Endodermal cell (in vitro differentiated cells): ENCODE measurements at regions not wholly inside any gene's neighbourhood (a gene's known extent, or its start where the extent isn't known, plus 50 kb on each side); places are given as distances from the start of the nearest gene placed in this dataset.

Experiments used
- DNase-seq: peaks from one replicate; pipeline ENCODE4 v3.0.0-alpha.2; 2017
- H3K27ac ChIP-seq: 2 replicates; pipeline ENCODE4 v1.5.1; 2013; ENCODE audit warnings: mild to moderate bottlenecking, low read depth, low read length, moderate library complexity
- H3K27me3 ChIP-seq: 2 replicates; pipeline ENCODE4 v1.6.1; 2013; ENCODE audit warnings: mild to moderate bottlenecking, low read length, moderate library complexity; ENCODE audit not compliant: insufficient read depth, control insufficient read depth, poor library complexity, severe bottlenecking
- H3K36me3 ChIP-seq: 2 replicates; pipeline ENCODE4 v1.7.0; 2013; ENCODE audit warnings: mild to moderate bottlenecking, low read length, moderate library complexity; ENCODE audit not compliant: control insufficient read depth, insufficient read depth
- H3K4me1 ChIP-seq: one replicate; pipeline ENCODE4 v1.7.0; 2013; ENCODE audit warnings: low read length; ENCODE audit not compliant: control insufficient read depth, insufficient read depth
- H3K4me3 ChIP-seq: 2 replicates; pipeline ENCODE4 v1.5.1; 2013; ENCODE audit warnings: mild to moderate bottlenecking, low read length, moderate library complexity
- H3K9ac ChIP-seq: 2 replicates; pipeline ENCODE4 v1.6.1; 2013; ENCODE audit warnings: mild to moderate bottlenecking, low read length, moderate library complexity; ENCODE audit not compliant: poor library complexity, severe bottlenecking; ENCODE audit errors: extremely low read depth
- H3K9me3 ChIP-seq: 2 replicates; pipeline ENCODE4 v1.6.1; 2013; ENCODE audit warnings: mild to moderate bottlenecking, low read length, moderate library complexity; ENCODE audit not compliant: control insufficient read depth
- H3K27ac Mint-ChIP-seq: 2 replicates; pipeline ENCODE4 v1.8.0; 2020; ENCODE audit warnings: mixed read lengths
- H3K27me3 Mint-ChIP-seq: 2 replicates; pipeline ENCODE4 v1.8.0; 2021; ENCODE audit warnings: mild to moderate bottlenecking, mixed read lengths; ENCODE audit not compliant: insufficient read depth
- H3K36me3 Mint-ChIP-seq: 2 replicates; pipeline ENCODE4 v1.8.0; 2020; ENCODE audit warnings: low read depth, mixed read lengths
- H3K4me1 Mint-ChIP-seq: 2 replicates; pipeline ENCODE4 v1.8.0; 2020; ENCODE audit warnings: mixed read lengths
- H3K4me3 Mint-ChIP-seq: 2 replicates; pipeline ENCODE4 v1.8.0; 2020; ENCODE audit warnings: mild to moderate bottlenecking, moderate library complexity, mixed read lengths
- H3K9me3 Mint-ChIP-seq: 2 replicates; pipeline ENCODE4 v1.8.0; 2020; ENCODE audit warnings: mild to moderate bottlenecking, mixed read lengths
- CTCF ChIP-seq: fragments of 200-600 bp; sonication (generic); conservative IDR thresholded peaks from 2 replicates; pipeline ENCODE4 v1.5.0; 2021; ENCODE audit warnings: antibody characterized with exemption, mild to moderate bottlenecking
- WGBS, 2 experiments: methylation state at CpG; one replicate each; pipeline versions ENCODE4 v1.1.5 to v1.1.7; 2013; ENCODE audit warnings: missing lambda C conversion rate in 2 of 2, mixed read lengths in 1 of 2; ENCODE audit not compliant: insufficient coverage in 1 of 2, insufficient read length in 1 of 2; 5-methylcytosine and 5-hydroxymethylcytosine counted together

GRCh38 chr21:14903172-14903865, 161.5 kb downstream of the NRIP1 start:
- H3K36me3 ChIP-seq = no peaks in the 10 kb centered on the region
- Mint-ChIP-seq H3K4me1 (peaks cover 8% of the 10 kb centered on the region), H3K27ac (no peak overlapping the region)

GRCh38 chr21:14901482-14901958, 163.3 kb downstream of the NRIP1 start:
- Histone ChIP-seq H3K27me3 (no peaks in the 10 kb centered on the region), H3K27ac (no peak overlapping the region), H3K4me1 (no peaks in the 10 kb centered on the region), H3K9ac (no peak overlapping the region), H3K9me3 (peaks cover 3% of the 10 kb centered on the region), H3K4me3 (no peak overlapping the region), H3K36me3 (no peaks in the 10 kb centered on the region)
- H3K4me3 Mint-ChIP-seq = no peak overlapping the region
- no peaks in the 10 kb centered on the region for H3K27me3 Mint-ChIP-seq
- TF ChIP-seq CTCF = no peak
- no peak for DNase-seq
- no peak overlapping the region for H3K27ac Mint-ChIP-seq
- H3K9me3 Mint-ChIP-seq = peaks cover 3% of the 10 kb centered on the region
- H3K4me1 Mint-ChIP-seq = peaks cover 6% of the 10 kb centered on the region
- WGBS, 2 experiments = 83 to 88% methylated on average over 2 to 3 of the region's 3 CpGs
- H3K36me3 Mint-ChIP-seq = no peaks in the 10 kb centered on the region

More at GRCh38 chr21:14903172-14903865, 161.5 kb downstream of the NRIP1 start:
- DNase-seq = no peak
- Histone ChIP-seq H3K9ac (no peak overlapping the region), H3K27me3 (no peaks in the 10 kb centered on the region), H3K4me1 (no peaks in the 10 kb centered on the region), H3K9me3 (peaks cover 12% of the 10 kb centered on the region), H3K27ac (no peak overlapping the region), H3K4me3 (no peak overlapping the region)
- TF ChIP-seq CTCF = no peak
- WGBS, 2 experiments = 94% methylated on average over 3 of the region's 3 CpGs
- Mint-ChIP-seq H3K4me3 (no peak overlapping the region), H3K36me3 (peaks cover 3% of the 10 kb centered on the region), H3K27me3 (no peaks in the 10 kb centered on the region), H3K9me3 (peaks cover 12% of the 10 kb centered on the region)

- Mint-ChIP-seq H3K27ac (no peak overlapping the region), H3K4me1 (peaks cover 6% of the 10 kb centered on the region), H3K27me3 (no peaks in the 10 kb centered on the region), H3K9me3 (no peaks in the 10 kb centered on the region), H3K36me3 (no peaks in the 10 kb centered on the region), H3K4me3 (no peak overlapping the region)
- DNase-seq = no peak
- Histone ChIP-seq H3K36me3 (no peaks in the 10 kb centered on the region), H3K27ac (no peak overlapping the region), H3K4me1 (no peaks in the 10 kb centered on the region), H3K9me3 (no peaks in the 10 kb centered on the region), H3K9ac (no peak overlapping the region), H3K4me3 (no peak overlapping the region), H3K27me3 (no peaks in the 10 kb centered on the region)
- 100% methylated on average over 1 of the region's 1 CpG; no CpG with 5 or more reads in 1 of the 2 experiments for WGBS, 2 experiments
- TF ChIP-seq CTCF = no peak
Observed at GRCh38 chr21:14900611-14901010, 164.2 kb downstream of the NRIP1 start.
